NCI-H2081 (cell line): ENCODE measurements at regions not wholly inside any gene's neighbourhood (a gene's known extent, or its start where the extent isn't known, plus 50 kb on each side); places are given as distances from the start of the nearest gene placed in this dataset.
"Not testable (repeated sequence)": the region's sequence is repeated elsewhere in the genome, so short reads cannot be mapped to it uniquely, and the experiment has no call there.

Experiments used
- DNase-seq, 2 experiments: peaks; one replicate each; lab custom pipeline; 2025; lab: John Stamatoyannopoulos, UW

DNA sequence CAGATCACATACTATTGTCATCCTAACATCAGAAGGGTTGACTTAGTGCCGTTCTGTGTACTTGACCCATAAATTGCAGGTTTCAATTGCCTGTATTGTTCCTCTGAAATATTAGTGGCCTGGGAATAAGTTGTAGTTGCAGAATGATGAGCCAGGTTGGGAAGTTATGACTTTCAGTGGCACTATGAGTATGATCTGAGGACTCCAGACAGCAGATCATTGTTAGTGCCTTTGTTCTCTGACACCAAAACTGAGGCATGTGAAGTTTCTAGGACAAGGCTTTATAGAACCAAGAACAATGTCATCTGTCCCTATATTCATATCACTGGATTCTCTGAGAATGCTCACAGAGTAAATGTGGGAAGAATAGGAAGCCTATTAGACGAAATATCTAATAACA lies 403.7 kb downstream of the STK39 start:
- DNase-seq: no peak

DNA sequence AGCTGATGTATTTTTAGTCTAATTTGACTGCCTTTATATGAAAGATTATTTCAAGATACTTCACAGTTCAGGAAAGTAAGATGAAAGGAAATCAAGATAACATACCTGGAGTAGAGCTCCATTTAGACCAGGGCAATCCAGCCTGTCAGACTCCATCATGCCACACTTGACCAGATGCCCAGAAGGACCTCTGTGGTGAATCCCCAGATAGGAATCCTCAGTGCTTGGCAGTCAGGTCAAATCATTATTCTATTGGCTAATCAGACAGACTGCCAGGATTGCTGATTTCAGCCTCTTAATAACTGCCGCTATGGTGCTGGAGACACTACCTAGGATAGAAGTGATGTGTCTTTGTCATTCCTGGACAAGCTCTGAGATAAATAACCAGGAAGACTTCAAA lies 404.2 kb downstream of the STK39 start:
- no peak for DNase-seq

- DNase-seq: no peak
Observed at GRCh38 chr2:167842047-167842446, 405.3 kb downstream of the STK39 start.

- DNase-seq: not testable (repeated sequence)
Observed at GRCh38 chr2:167835290-167835689, 412.1 kb downstream of the STK39 start.

- no peak for DNase-seq
Observed at GRCh38 chr2:167834707-167835106, 412.7 kb downstream of the STK39 start.

GRCh38 chr2:167833294-167833693 lies 414.1 kb downstream of the STK39 start:
- DNase-seq: no peak

DNA sequence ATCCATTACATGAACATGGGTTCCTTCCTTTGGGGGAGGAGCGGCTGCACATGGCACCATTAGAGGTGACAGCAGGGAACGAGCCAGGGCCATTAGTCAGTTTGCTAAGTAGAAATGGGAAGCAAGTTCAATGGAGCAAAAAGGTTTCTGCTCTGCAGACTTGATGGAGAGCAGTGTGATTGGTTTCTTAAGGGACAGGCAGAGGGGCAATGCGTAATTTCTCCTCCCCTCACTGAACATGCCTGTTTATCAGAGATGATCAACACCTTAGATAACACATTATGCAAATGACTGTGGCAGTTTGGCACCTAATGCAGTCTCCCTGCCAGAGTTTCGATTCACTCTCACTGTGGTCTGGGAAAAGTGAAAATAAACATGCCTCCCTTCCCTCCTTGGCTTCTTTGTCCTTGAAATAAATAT lies 414.5 kb downstream of the STK39 start:
- DNase-seq: no peak

- no peak for DNase-seq
Observed at GRCh38 chr2:167827352-167828097, 419.9 kb downstream of the STK39 start.

DNA sequence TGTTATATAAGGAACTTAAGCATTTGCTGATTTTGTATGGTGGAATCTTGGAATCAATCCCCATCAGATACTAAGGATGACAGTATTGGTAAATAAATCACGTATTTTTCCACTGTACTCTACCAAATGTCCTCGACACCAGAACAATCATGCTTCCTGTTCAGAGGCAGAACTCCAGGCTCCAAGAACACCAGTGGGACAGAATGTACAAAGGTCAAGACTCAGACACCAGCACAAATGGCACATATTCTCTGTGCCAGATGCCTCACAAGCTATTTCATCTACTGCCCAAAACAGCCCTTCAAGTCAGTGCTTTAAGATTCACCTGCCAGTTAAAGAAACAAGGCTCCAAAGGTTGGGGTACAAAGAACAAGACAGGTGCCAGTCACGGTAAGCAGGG lies 420.5 kb downstream of the STK39 start:
- no peak for DNase-seq

DNA sequence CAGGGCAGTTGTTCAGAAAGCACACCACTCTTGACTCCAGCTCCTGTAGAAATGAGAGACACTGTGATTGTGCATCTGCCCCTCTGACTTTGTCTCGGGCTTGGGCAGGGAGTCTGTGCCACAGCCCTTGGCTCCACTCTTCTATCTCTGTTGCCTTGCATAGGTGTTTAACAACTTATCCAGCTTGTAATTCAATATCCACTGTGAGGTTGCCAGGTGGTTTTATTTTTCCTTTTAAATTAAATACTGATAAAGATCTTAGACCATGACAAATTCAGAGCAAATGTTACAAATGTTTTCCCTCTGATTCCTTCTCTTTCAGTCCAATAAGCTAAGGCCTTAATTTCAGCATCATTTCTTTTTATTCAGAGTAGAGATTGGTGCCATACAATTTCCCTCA lies 421.7 kb downstream of the STK39 start:
- DNase-seq: no peak

- no peak for DNase-seq
Observed at GRCh38 chr2:167822690-167823465, 424.5 kb downstream of the STK39 start.

- no peak for DNase-seq
Observed at GRCh38 chr2:167820488-167820887, 426.9 kb downstream of the STK39 start.

DNA sequence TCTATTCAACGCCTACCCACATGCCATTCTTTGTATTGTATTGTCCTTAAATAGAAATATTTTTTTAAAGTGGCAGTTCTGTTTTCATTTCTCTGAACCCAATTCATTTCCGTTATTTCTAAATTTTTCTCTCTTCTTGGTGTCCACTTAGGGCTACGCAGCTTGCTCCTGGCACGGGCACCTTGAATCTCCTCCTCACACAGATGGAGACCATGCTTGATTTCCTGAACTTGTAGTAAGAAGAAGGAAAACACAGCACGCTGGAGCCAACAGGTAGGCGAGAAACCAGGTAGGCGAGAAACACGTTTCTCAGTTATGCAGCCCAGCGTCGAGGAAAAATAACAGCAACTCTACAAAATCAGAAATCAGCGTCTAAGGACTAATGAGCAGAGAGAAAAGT lies 428.9 kb downstream of the STK39 start:
- no peak for DNase-seq

DNA sequence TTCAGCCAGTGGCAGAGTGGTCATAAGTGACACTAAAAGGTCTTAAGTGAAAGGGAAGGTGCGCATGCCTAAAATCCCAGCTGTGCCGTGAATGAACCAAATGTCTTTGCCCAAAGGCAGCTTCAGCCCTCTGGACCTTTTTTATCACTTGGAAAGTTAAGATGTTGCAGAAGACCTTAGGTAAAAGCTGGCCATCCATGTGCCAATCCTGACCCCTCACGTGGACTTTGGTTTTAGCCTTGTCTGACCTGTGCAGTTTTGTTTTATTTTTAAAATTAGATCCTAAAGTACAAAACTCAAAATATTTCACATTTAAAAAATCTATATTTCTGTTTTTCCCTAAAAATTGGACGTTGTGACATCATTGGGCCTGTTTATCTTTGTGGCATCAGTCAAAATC lies 429.5 kb downstream of the STK39 start:
- no peak for DNase-seq

DNA sequence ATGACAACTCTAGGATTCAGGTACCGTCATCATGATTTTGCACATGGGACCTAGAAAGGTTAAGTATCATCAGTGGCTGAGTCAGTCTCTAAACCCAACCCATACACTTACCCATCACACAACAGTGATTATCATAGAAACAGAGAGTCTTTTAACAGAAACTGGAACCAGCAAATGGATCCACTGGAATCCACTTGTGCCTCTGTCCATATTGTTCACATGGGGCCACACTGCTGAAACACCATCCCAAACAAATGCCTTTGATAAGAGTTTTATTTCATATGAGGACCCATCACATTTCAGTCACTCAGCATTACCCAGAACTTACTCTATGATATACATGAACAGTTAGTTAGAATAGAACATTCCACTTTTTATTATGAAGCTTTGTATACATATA lies 430.0 kb downstream of the STK39 start:
- DNase-seq: no peak

- DNase-seq: no peak
Observed at GRCh38 chr2:167816874-167817290, 430.5 kb downstream of the STK39 start.

DNA sequence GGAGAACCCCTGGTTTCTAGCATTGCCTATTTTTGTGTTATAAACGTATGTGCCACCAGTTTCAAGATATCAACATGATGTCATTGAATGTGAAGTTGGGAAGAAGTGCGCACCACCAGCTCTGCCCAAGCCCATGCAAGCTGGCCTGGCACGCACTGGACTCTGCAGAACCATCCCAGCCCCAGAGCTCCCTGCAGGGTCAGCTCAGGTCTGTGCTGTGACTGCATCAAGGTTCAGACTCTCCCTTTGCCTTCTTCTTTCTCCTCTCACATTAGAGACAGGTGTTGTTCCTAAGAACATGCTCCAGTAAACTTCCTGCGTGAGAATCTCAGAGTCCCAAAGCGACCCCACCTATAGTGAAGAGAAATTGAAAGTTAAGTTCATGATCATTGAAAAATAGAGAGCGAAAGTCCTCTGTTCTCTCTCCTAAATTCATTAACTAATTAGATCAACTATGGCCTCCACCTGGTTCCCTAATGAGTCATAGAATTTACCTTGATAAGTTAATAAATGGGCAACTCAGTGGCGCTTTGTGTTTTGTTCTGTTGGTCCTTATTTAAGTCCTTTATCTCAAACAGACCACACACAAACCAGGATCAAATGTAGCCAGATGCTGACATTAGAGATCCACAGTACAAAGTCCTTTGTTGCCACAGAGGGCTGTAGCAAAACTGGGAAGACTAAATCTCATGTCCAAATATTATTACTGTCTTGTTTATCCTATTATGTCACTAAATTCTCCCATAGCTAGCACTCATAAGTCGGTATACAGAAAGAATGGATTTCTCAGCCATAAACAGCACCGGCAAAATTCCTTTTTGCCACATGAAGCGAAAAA lies 432.3 kb downstream of the STK39 start:
- no peak for DNase-seq

GRCh38 chr2:167814482-167814880 lies 432.9 kb downstream of the STK39 start:
- DNase-seq: not testable (repeated sequence)

GRCh38 chr2:167809799-167810198 lies 437.6 kb downstream of the STK39 start:
- not testable (repeated sequence) for DNase-seq

- DNase-seq: no peak
Observed at GRCh38 chr2:167803449-167803988, 443.9 kb downstream of the STK39 start.

DNA sequence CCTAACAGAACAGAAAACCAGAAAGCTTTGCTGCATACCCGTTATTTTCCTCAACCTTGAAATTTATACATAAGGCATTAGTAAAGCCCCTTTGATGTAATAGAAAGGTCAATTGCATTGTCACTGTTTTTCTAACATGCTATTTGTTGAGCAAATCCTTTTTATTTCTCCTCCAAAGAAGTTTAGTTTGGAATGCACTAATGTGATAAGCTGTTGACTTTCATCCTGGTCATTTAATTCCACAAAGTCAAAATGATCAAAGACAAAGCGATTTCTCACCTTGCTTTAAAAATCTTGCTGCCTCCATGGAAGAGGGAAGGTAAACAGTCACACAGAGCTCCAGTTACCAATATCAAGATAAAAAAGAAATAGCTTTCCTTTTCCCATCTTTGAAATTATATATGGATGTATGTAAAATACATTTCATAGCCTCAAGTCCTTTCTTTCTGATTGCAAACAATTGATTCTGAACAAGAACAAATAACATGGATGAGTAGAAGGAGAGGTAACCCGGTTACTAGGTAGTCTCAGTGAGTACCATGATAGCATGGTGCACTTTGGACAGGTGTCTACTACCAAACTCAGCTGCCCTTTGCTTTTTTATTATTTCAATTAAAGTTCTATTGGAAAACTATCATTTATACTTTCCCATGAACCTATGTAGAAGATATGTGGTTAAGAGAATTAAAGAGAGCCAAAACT lies 452.7 kb downstream of the STK39 start:
- DNase-seq: no peak

- DNase-seq: no peak
Observed at GRCh38 chr2:167793725-167794124, 453.7 kb downstream of the STK39 start.
